ENCODE measurements at regions not wholly inside any gene's neighbourhood (a gene's known extent, or its start where the extent isn't known, plus 50 kb on each side); places are given as distances from the start of the nearest gene placed in this dataset.

GRCh38 chr7:46527360-46527759 lies 606.3 kb upstream of the IGFBP3 start:
- TF ChIP-seq CTCF (IDR thresholded peaks at IDR 0.05; ENCODE audit: control insufficient read depth, extremely low read depth, insufficient read depth) = no peak
- DNase-seq (ENCODE audit: low read depth) = no peak
- H3K4me3 ChIP-seq (ENCODE audit: low read depth, low read length) = no peak overlapping the region

GRCh38 chr7:46525876-46526275 lies 604.8 kb upstream of the IGFBP3 start:
- TF ChIP-seq CTCF (IDR thresholded peaks at IDR 0.05; ENCODE audit: control insufficient read depth, extremely low read depth, insufficient read depth) = no peak
- no peak for DNase-seq (ENCODE audit: low read depth)
- no peak overlapping the region for H3K4me3 ChIP-seq (ENCODE audit: low read depth, low read length)

- no peak for DNase-seq (ENCODE audit: low read depth)
- TF ChIP-seq CTCF (IDR thresholded peaks at IDR 0.05; ENCODE audit: control insufficient read depth, extremely low read depth, insufficient read depth) = no peak
- H3K4me3 ChIP-seq (ENCODE audit: low read depth, low read length) = no peak overlapping the region
Measured at GRCh38 chr7:46524350-46524749, 603.3 kb upstream of the IGFBP3 start.

GRCh38 chr7:46522354-46522906 lies 601.4 kb upstream of the IGFBP3 start:
- no peak for TF ChIP-seq CTCF (IDR thresholded peaks at IDR 0.05; ENCODE audit: control insufficient read depth, extremely low read depth, insufficient read depth)
- DNase-seq (ENCODE audit: low read depth) = no peak
- no peak overlapping the region for H3K4me3 ChIP-seq (ENCODE audit: low read depth, low read length)

GRCh38 chr7:46518713-46519112 lies 597.6 kb upstream of the IGFBP3 start:
- no peak for DNase-seq (ENCODE audit: low read depth)
- TF ChIP-seq CTCF (IDR thresholded peaks at IDR 0.05; ENCODE audit: control insufficient read depth, extremely low read depth, insufficient read depth) = no peak
- H3K4me3 ChIP-seq (ENCODE audit: low read depth, low read length) = no peak overlapping the region

- DNase-seq (ENCODE audit: low read depth) = no peak
- H3K4me3 ChIP-seq (ENCODE audit: low read depth, low read length) = no peak overlapping the region
- TF ChIP-seq CTCF (IDR thresholded peaks at IDR 0.05; ENCODE audit: control insufficient read depth, extremely low read depth, insufficient read depth) = no peak
Measured at GRCh38 chr7:46515844-46516590, 594.9 kb upstream of the IGFBP3 start.

DNA sequence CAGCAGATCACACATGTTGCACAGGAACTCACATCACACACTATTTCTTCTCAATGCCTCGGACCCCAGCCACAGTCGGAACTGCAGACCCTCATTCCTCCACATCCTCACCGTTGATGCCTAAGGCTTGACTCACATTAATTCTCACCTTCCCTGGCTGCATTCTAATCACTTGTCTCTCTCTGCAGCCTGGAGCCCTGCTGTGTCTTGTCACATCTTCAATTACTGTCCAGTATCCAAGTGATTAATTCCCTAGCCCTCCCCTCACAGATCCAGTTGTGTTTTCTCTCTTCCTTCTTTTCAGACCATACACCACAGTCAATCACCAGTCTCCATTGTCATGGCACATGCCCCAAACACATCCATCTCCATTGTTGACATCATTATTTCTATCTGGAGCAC lies 592.4 kb upstream of the IGFBP3 start:
- DNase-seq (ENCODE audit: low read depth) = no peak
- TF ChIP-seq CTCF (IDR thresholded peaks at IDR 0.05; ENCODE audit: control insufficient read depth, extremely low read depth, insufficient read depth) = no peak
- H3K4me3 ChIP-seq (ENCODE audit: low read depth, low read length) = no peak overlapping the region
